Colonic mucosa (tissue), 4 donors: ENCODE measurements at regions not wholly inside any gene's neighbourhood (a gene's known extent, or its start where the extent isn't known, plus 50 kb on each side); places are given as distances from the start of the nearest gene placed in this dataset.

Experiments
- DNase-seq: peaks from one replicate; pipeline ENCODE4 v3.0.0-alpha.2; 2020
- H3K27ac ChIP-seq: fragments of 200-600 bp; one replicate; pipeline ENCODE4 v1.8.0; 2021
- H3K27me3 ChIP-seq: fragments of 200-600 bp; one replicate; pipeline ENCODE4 v1.8.0; 2021
- H3K36me3 ChIP-seq: fragments of 200-600 bp; one replicate; pipeline ENCODE4 v1.8.0; 2021
- H3K4me1 ChIP-seq: fragments of 200-600 bp; one replicate; pipeline ENCODE4 v1.8.0; 2021; ENCODE audit warnings: mild to moderate bottlenecking
- H3K4me3 ChIP-seq: fragments of 200-600 bp; one replicate; pipeline ENCODE4 v1.8.0; 2021
- H3K9ac ChIP-seq, 2 donors: one replicate each; pipeline ENCODE4 v1.7.0; 2013; ENCODE audit warnings: control low read depth in 2 of 2, low read depth in 2 of 2, low read length in 2 of 2
- H3K9me3 ChIP-seq: fragments of 200-600 bp; one replicate; pipeline ENCODE4 v1.8.0; 2021
- CTCF ChIP-seq: fragments of 200-600 bp; IDR thresholded peaks from one replicate; pipeline ENCODE4 v1.8.0; 2022; ENCODE audit warnings: antibody characterized with exemption, mild to moderate bottlenecking
- intact Hi-C: fragments of 100-400 bp; cut with DNase I; formaldehyde crosslinking; loops from one replicate; pipeline ENCODE4 v1.14.1; 2022
- donor health status: healthy.
- donor health status: DM: no; HTN: no; CAD: no.
- donor health status: DM: no; HTN: no; CAD: no.

- Histone ChIP-seq H3K4me3 (no peak overlapping the region), H3K27me3 (no peaks in the 10 kb centered on the region), H3K27ac (no peak overlapping the region), H3K4me1 (no peaks in the 10 kb centered on the region), H3K9me3 (no peaks in the 10 kb centered on the region), H3K36me3 (no peaks in the 10 kb centered on the region), H3K9ac (no peak overlapping the region)
- no peak for DNase-seq
- intact Hi-C loops, result no loop called here
- TF ChIP-seq CTCF, result no peak
Observed at GRCh38 chr22:48548391-48548790, 1279.3 kb downstream of the BRD1 start.

GRCh38 chr22:48547971-48548370, 1279.7 kb downstream of the BRD1 start:
- Histone ChIP-seq H3K27ac (no peak overlapping the region), H3K9ac (no peak overlapping the region), H3K36me3 (no peaks in the 10 kb centered on the region), H3K9me3 (no peaks in the 10 kb centered on the region), H3K27me3 (no peaks in the 10 kb centered on the region), H3K4me1 (no peaks in the 10 kb centered on the region), H3K4me3 (no peak overlapping the region)
- no peak for TF ChIP-seq CTCF
- no peak for DNase-seq
- intact Hi-C loops, result no loop called here

- Histone ChIP-seq H3K4me1 (no peaks in the 10 kb centered on the region), H3K9me3 (no peaks in the 10 kb centered on the region), H3K27ac (no peak overlapping the region), H3K4me3 (no peak overlapping the region), H3K9ac (no peak overlapping the region), H3K36me3 (no peaks in the 10 kb centered on the region), H3K27me3 (no peaks in the 10 kb centered on the region)
- intact Hi-C loops, result no loop called here
- no peak for TF ChIP-seq CTCF
- no peak for DNase-seq
Observed at GRCh38 chr22:48546653-48547424, 1280.8 kb downstream of the BRD1 start.

GRCh38 chr22:48545987-48546386, 1281.7 kb downstream of the BRD1 start:
- Histone ChIP-seq H3K27ac (no peak overlapping the region), H3K36me3 (no peaks in the 10 kb centered on the region), H3K4me3 (no peak overlapping the region), H3K4me1 (no peaks in the 10 kb centered on the region), H3K9ac (no peak overlapping the region), H3K9me3 (no peaks in the 10 kb centered on the region), H3K27me3 (no peaks in the 10 kb centered on the region)
- no peak for TF ChIP-seq CTCF
- no peak for DNase-seq
- intact Hi-C loops, result no loop called here

- DNase-seq, result no peak
- Histone ChIP-seq H3K9ac (no peak overlapping the region), H3K4me3 (no peak overlapping the region), H3K36me3 (no peaks in the 10 kb centered on the region), H3K27me3 (no peaks in the 10 kb centered on the region), H3K4me1 (no peaks in the 10 kb centered on the region), H3K27ac (no peak overlapping the region), H3K9me3 (no peaks in the 10 kb centered on the region)
- TF ChIP-seq CTCF, result no peak
- intact Hi-C loops, result no loop called here
Observed at GRCh38 chr22:48541401-48542098, 1286.1 kb downstream of the BRD1 start.
